ENCODE measurements at regions not wholly inside any gene's neighbourhood (a gene's known extent, or its start where the extent isn't known, plus 50 kb on each side); places are given as distances from the start of the nearest gene placed in this dataset.

DNA sequence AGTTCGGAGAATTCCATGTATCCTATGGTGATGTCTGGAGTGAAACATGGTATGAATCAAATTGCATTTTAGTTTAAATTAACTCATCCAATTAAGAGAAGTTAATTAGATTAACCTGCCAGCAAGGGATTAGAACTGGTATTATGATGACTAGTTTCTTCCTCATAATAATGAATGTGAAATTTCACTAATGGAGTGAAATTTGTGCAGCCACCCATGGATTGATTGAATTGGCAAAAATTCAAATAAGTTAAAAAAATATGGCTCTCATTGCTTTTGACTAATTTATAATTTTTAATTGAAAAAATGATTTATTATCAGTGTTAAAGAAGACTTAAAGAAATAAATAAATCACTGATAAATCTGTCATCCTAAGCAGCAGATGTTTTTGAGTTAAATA lies 232.0 kb downstream of the KCNRG start:
- TF ChIP-seq POLR2A (IDR thresholded peaks at IDR 0.05) (no peak), POLR2AphosphoS5 (IDR thresholded peaks at IDR 0.05) (no peak)

Measured in transverse colon (tissue), 3 donors.